GM18502 (cell line): ENCODE measurements at regions not wholly inside any gene's neighbourhood (a gene's known extent, or its start where the extent isn't known, plus 50 kb on each side); places are given as distances from the start of the nearest gene placed in this dataset.
A peak's percentile ranks its signal among the peaks of the same experiment; 100 is the strongest.
"Not testable (repeated sequence)": the region's sequence is repeated elsewhere in the genome, so short reads cannot be mapped to it uniquely, and the experiment has no call there.

Source experiments
- ATAC-seq: cut with Tn5 transposase; IDR thresholded peaks from one replicate; pipeline ENCODE4 v1.9.1; 2021; ENCODE audit warnings: mild to moderate bottlenecking; ENCODE audit not compliant: unreplicated experiment, poor library complexity

GRCh38 chr3:66830301-66830700 lies 167.8 kb upstream of the KBTBD8 start:
- ATAC-seq, result no peak

DNA sequence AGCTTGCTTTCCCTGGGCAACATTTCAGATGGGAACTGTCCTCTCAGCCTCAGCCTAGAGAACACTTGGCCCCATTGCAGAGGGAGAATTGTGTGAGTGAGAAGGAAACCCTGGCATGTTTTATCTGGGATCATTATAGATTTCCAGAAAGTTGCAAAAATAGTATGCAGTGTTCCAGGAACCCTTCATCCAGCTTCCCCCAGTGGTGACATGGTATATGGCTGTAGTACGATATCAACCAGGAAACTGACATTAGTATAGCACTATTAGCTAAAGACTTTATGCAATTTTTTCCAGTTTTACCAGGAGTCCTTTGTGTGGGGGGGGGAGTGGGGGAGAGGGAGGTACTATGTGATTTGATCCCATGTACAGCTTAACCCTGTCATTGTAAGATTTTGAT lies 166.2 kb upstream of the KBTBD8 start:
- ATAC-seq, result no peak

GRCh38 chr3:66836363-66837152 lies 161.5 kb upstream of the KBTBD8 start:
- no peak for ATAC-seq

DNA sequence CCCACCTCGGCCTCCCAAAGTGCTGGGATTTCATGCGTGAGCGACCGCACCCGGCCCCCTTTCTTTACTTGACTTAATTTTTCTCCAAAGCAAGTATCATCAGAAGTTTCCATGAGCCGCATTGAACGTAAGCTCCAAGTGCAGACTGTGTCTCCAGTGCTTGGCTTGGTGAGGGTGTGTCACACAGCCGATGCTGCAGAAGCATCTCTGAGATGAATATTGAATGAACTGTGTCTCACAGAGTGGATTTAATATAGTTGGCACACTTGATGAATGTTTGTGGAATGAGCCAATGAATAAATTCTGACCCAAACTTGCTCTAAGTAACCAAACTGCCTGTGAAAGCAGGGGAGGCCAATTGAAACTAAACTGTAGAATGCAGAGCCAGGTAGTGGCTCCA lies 159.4 kb upstream of the KBTBD8 start:
- ATAC-seq, result no peak

DNA sequence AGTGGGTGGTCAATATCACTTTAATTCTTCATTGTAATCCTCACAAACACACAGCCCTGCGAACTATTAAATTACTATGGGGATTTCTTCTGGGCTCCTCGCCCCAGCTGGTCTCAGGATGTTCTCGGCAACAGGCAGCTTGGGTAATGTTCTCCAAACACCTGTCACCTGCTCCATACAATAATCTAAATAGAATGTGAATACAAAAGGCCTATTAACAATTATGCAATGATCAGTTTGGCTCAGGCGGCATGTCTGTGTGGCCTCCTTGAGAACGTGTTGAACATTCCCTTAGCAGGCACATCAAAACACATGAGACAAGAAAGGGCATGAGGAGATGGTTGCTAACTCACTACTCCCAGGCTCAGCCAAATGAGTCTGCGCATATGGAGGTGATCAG lies 158.6 kb upstream of the KBTBD8 start:
- ATAC-seq, result no peak

DNA sequence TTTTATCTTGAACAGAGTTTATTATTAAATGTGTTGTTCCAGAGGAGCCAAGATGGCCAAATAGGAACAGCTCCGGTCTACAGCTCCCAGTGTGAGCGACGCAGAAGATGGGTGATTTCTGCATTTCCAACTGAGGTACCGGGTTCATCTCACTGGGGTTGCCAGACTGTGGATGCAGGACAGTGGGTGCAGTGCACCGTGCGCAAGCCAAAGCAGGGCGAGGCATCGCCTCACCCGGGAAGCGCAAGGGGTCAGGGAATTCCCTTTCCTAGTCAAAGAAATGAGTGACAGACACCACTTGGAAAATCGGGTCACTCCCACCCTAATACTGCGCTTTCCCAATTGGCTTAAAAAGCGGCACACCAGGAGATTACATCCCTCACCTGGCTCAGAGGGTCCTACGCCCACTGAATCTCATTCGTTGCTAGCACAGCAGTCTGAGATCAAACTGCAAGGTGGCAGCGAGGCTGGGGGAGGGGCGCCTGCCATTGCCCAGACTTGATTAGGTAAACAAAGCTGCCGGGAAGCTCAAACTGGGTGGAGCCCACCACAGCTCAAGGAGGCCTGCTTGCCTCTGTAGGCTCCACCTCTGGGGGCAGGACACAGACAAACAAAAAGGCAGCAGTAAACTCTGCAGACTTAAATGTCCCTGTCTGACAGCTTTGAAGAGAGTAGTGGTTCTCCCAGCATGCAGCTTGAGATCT lies 155.2 kb upstream of the KBTBD8 start:
- not testable (repeated sequence) for ATAC-seq

- no peak for ATAC-seq
These were observed 146.1 kb upstream of the KBTBD8 start for GRCh38 chr3:66851894-66852613.

- no peak for ATAC-seq
These were observed 143.4 kb upstream of the KBTBD8 start for GRCh38 chr3:66854601-66855151.

DNA sequence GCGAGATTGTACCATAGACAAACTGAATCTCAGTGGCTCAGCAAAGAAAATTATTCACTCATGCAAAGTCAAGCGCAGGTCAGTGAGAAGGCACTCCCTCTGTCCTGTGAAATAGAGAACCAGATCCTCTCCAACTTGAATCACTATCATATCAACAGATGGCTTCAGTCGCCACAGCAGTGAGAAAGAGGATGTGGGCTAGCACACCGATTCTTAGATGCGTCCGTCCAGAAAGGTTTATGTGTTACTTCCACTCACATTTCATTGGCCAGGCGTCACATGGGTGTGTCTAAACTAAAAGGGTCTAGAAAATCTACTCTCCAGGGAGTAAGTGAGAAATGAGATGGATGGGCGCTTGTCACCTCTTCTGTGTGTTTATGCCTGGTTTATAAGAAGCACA lies 141.6 kb upstream of the KBTBD8 start:
- peak; percentile 92 for ATAC-seq

DNA sequence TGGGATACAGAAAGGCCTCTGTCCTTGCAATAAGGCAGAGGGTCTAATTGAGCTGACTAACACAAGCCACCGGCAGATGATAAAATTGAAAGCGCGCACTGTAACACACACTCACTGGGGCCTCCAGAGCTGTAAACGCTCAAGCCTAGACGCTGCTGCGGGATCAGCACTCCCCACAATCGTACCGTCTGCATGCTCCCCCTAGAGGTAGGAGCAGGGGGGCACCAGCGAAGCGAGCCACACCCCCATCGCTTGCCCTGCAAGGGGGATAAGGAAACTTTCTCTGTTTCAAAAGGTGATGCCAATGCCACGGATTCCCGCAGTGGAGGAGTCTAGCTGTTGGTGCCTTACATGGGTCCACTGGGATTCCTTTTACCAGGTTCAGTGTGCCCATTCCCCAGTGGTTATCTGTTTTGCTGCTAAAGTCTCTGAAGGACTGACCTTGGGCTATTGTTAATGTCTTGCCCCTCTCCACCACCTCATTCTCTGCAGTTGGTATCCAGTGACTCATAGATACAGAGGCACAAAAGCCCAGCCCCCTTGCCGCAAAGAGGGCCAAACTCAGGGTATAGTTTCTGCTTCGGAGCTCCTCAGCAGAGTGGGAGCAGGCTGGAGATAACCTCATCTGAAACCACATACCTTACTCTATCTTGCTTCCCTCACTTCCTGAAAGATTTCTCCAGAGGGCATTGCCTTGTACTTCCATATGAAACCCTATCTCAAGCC lies 139.3 kb upstream of the KBTBD8 start:
- no peak for ATAC-seq

DNA sequence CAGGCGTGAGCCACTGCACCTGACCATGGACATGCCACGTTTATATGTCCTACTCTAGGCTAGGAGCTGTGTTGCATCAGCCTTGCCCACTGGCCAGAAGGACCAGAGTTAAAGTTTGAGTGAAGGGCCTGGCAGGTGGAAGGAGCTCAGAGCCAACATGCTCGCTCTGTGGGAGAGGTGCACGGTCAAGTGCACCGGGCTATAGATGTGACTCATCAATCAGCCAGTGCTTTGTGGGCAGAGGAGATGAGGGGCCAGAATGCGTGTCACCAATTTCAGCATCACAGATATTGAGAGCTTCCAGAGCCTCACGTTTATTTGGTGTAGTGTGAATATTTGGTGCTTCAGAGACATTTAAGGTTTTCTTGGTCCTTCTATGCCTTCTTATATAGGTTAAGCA lies 137.3 kb upstream of the KBTBD8 start:
- no peak for ATAC-seq

DNA sequence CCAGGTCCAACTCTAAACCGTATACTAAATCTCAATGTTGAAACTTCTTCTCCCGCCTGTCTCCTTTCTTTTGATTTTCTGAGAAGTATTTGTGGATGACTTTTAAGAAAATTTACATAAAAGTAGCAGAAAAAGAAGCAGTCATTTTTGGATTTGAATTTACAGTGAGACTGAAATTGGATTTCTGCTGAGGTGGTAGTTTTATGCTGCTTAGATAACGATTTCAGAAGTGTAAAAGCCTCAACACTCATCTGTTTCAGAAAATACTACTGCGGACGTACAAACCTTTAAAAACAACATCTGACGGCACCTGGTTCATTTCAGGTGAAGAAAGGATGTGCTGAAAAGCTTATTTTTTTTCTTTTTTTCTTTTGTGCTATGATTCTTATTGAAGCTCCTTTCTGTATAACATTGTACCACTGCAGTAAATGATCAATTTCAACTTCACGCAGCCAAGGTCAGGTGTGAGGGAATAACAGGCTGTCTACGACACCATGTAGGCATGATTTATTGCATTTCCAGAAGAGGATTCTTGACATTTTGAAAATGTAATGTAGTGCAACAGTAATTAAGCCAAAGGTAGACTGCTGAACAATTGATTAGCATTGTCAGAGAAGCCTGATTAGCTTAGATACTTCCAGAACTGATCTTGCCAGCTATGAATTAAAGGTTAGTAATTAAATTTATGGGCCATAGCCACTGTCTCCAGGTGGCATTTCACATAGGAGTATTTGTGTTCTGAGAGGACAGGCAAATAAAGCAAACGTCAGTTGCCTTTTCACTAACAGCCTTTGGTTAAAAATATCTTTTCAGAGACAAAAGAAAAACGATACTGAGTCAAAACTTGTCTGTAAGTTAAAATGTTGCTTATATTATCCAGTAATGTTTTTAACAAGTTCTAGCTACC lies 134.6 kb upstream of the KBTBD8 start:
- no peak for ATAC-seq

DNA sequence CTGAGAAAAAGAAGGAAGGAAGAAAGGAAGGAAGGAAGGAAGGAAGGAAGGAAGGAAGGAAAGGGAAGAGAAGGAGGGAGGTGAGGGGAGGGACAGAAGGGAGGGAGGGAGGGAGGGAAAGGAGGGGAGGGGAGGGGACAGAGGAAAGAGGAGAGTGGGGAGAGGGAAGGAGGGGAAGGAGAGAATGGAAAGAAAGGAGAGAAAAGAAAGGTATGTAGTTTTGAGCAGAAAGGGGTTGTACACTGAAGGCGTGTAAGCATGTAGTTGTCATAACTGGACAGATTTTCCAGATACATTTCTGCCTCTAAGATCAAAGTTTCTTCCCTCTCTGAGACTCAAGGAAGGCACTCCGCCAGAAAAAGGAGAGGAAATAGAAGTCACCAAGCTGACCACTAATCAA lies 113.4 kb upstream of the KBTBD8 start:
- no peak for ATAC-seq

DNA sequence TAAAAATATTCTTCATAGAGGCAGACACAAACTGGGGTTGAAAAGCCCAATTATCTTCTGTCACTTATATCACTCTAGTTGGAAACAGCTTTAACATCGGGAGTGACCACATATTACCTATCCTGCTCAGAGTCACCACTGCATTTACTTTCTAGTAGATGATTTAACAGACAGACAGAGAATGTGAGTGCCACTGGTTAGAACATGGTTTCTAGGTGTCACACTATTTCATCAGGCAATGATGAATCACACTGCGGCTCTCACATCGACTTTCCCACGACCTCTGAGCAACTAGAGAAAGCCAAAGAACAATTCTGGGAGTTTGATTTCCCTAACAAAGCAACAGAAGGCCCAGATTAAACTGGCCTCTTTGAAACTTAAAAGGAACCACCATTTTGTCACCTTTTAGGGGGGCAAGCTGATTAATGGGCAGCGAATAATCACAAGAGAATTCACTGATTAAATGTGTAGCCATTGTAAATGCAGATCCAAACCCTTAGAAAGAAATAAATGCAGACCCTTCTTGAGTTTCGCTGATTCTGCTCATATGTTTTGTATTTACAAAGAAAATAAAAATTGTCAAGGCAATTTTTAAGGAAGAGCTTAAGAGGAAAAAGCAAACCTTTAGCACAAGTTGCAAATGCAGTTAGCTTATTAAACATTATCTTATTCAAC lies 112.6 kb upstream of the KBTBD8 start:
- ATAC-seq, result no peak

DNA sequence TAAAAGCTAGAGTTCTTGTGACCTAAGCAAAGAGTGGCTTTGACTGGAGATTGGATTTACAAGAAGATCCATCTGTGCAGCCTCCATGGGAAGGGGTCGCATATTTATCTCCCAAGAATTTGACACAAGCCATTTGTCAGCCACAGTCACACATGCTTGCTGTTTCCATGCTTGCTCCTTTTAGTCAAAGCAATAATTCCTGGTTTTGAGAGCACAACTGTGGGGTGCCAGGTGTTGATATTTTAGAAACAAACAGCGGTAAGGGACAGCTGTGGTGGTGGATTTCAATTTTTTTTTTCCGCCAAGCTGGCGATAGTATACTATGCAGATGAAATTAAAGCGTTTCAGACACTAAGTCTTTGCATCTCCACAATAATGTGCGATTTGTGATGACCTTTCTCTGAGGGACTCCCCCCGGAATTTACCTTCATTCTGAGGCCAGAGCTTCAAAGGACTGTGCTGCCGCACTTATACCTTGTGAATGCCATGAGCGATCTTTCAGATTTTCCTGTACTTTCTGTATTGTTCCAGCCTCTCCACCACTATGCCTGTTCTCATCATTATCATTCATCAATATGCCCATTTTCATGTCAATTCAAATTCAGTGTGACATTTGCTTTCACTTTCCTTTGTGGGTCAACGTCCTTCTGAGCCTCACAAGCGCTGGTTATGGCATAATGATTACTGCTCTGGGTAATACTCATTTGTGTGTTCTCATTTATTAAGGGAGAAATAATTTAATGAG lies 108.2 kb upstream of the KBTBD8 start:
- no peak for ATAC-seq

GRCh38 chr3:66898155-66898554 lies 100.0 kb upstream of the KBTBD8 start:
- ATAC-seq, result no peak

GRCh38 chr3:66904336-66904735 lies 93.8 kb upstream of the KBTBD8 start:
- no peak for ATAC-seq

GRCh38 chr3:66904831-66905493 lies 93.1 kb upstream of the KBTBD8 start:
- ATAC-seq, result no peak
